Endothelial cell (in vitro differentiated cells): ENCODE measurements at regions not wholly inside any gene's neighbourhood (a gene's known extent, or its start where the extent isn't known, plus 50 kb on each side); places are given as distances from the start of the nearest gene placed in this dataset.

ENCODE experiments used
- DNase-seq: peaks from one replicate; pipeline ENCODE4 v3.0.0; 2021; ENCODE audit warnings: low spot score
- H3K27ac Mint-ChIP-seq: one replicate; pipeline ENCODE4 v1.8.0; 2021; ENCODE audit warnings: mixed read lengths, inconsistent platforms; ENCODE audit not compliant: unreplicated experiment
- H3K27me3 Mint-ChIP-seq: one replicate; pipeline ENCODE4 v1.8.0; 2021; ENCODE audit warnings: mild to moderate bottlenecking, moderate library complexity, mixed read lengths, inconsistent platforms; ENCODE audit not compliant: unreplicated experiment
- H3K36me3 Mint-ChIP-seq: one replicate; pipeline ENCODE4 v1.8.0; 2021; ENCODE audit warnings: mild to moderate bottlenecking, low read depth, mixed read lengths, inconsistent platforms; ENCODE audit not compliant: unreplicated experiment
- H3K4me1 Mint-ChIP-seq: one replicate; pipeline ENCODE4 v1.8.0; 2021; ENCODE audit warnings: mild to moderate bottlenecking, mixed read lengths, inconsistent platforms; ENCODE audit not compliant: unreplicated experiment
- H3K4me3 Mint-ChIP-seq: one replicate; pipeline ENCODE4 v1.8.0; 2021; ENCODE audit warnings: mild to moderate bottlenecking, mixed read lengths, inconsistent platforms; ENCODE audit not compliant: unreplicated experiment
- H3K9me3 Mint-ChIP-seq: one replicate; pipeline ENCODE4 v1.8.0; 2021; ENCODE audit warnings: mixed read lengths, inconsistent platforms; ENCODE audit not compliant: unreplicated experiment
- CTCF ChIP-seq: fragments of 200-600 bp; sonication (generic); IDR thresholded peaks from one replicate; pipeline ENCODE4 v1.5.0; 2021; ENCODE audit warnings: antibody characterized with exemption; ENCODE audit not compliant: unreplicated experiment

GRCh38 chr2:198376677-198377076 lies 572.3 kb downstream of the PLCL1 start:
- Mint-ChIP-seq H3K27ac (no peak overlapping the region), H3K4me1 (no peaks in the 10 kb centered on the region), H3K27me3 (no peaks in the 10 kb centered on the region), H3K36me3 (no peaks in the 10 kb centered on the region), H3K9me3 (no peaks in the 10 kb centered on the region), H3K4me3 (no peak overlapping the region)
- DNase-seq: no peak
- no peak for TF ChIP-seq CTCF

GRCh38 chr2:198375083-198375410 lies 570.7 kb downstream of the PLCL1 start:
- TF ChIP-seq CTCF: no peak
- H3K4me1 Mint-ChIP-seq: no peaks in the 10 kb centered on the region
- H3K27ac Mint-ChIP-seq: no peak overlapping the region

GRCh38 chr2:198374375-198375082 lies 570.1 kb downstream of the PLCL1 start:
- no peaks in the 10 kb centered on the region for H3K27me3 Mint-ChIP-seq

More at GRCh38 chr2:198375083-198375410, 570.7 kb downstream of the PLCL1 start:
- DNase-seq: no peak
- Mint-ChIP-seq H3K36me3 (no peaks in the 10 kb centered on the region), H3K27me3 (no peaks in the 10 kb centered on the region), H3K4me3 (no peak overlapping the region), H3K9me3 (no peaks in the 10 kb centered on the region)

GRCh38 chr2:198371921-198372543 lies 567.6 kb downstream of the PLCL1 start:
- H3K9me3 Mint-ChIP-seq: no peaks in the 10 kb centered on the region
- no peaks in the 10 kb centered on the region for H3K4me1 Mint-ChIP-seq
- no peak for DNase-seq
- H3K4me3 Mint-ChIP-seq: no peak overlapping the region
- no peak overlapping the region for H3K27ac Mint-ChIP-seq
- no peak for TF ChIP-seq CTCF
- H3K27me3 Mint-ChIP-seq: no peaks in the 10 kb centered on the region
- H3K36me3 Mint-ChIP-seq: no peaks in the 10 kb centered on the region

More at GRCh38 chr2:198374375-198375082, 570.1 kb downstream of the PLCL1 start:
- DNase-seq: peak; percentile 54
- H3K4me3 Mint-ChIP-seq: no peak overlapping the region
- H3K9me3 Mint-ChIP-seq: no peaks in the 10 kb centered on the region
- TF ChIP-seq CTCF: peak; percentile 76
- no peaks in the 10 kb centered on the region for H3K36me3 Mint-ChIP-seq
- H3K4me1 Mint-ChIP-seq: no peaks in the 10 kb centered on the region
- H3K27ac Mint-ChIP-seq: no peak overlapping the region

GRCh38 chr2:198371329-198371728 lies 566.9 kb downstream of the PLCL1 start:
- Mint-ChIP-seq H3K27ac (no peak overlapping the region), H3K9me3 (no peaks in the 10 kb centered on the region), H3K27me3 (no peaks in the 10 kb centered on the region), H3K4me1 (no peaks in the 10 kb centered on the region), H3K4me3 (no peak overlapping the region), H3K36me3 (no peaks in the 10 kb centered on the region)
- no peak for DNase-seq
- no peak for TF ChIP-seq CTCF
